Activated T-helper 9 cell treated with anti-CD3 and anti-CD28 coated beads, Interleukin-2, amount 50 U/mL, for 16 hours (primary cell): ENCODE measurements at regions not wholly inside any gene's neighbourhood (a gene's known extent, or its start where the extent isn't known, plus 50 kb on each side); places are given as distances from the start of the nearest gene placed in this dataset.

Source experiments
- DNase-seq: peaks from one replicate; pipeline ENCODE4 v3.0.0-alpha.2; 2020; ENCODE audit warnings: low read depth

GRCh38 chr10:64506963-64507362 lies 985.8 kb downstream of the REEP3 start:
- DNase-seq: no peak

GRCh38 chr10:64507651-64508028 lies 986.4 kb downstream of the REEP3 start:
- DNase-seq: no peak

GRCh38 chr10:64508029-64508661 lies 986.9 kb downstream of the REEP3 start:
- DNase-seq: no peak

- no peak for DNase-seq
These were observed 994.9 kb downstream of the REEP3 start for GRCh38 chr10:64515970-64516699.

GRCh38 chr10:64518456-64518855 lies 997.3 kb downstream of the REEP3 start:
- no peak for DNase-seq

- no peak for DNase-seq
These were observed 998.2 kb downstream of the REEP3 start for GRCh38 chr10:64519427-64519826.

- DNase-seq: no peak
These were observed 998.6 kb downstream of the REEP3 start for GRCh38 chr10:64519831-64520230.

GRCh38 chr10:64523065-64523759 lies 1002.0 kb downstream of the REEP3 start:
- no peak for DNase-seq

GRCh38 chr10:64528294-64529002 lies 1007.2 kb downstream of the REEP3 start:
- DNase-seq: no peak

- DNase-seq: no peak
These were observed 1007.8 kb downstream of the REEP3 start for GRCh38 chr10:64529003-64529350.

- DNase-seq: no peak
These were observed 1013.4 kb downstream of the REEP3 start for GRCh38 chr10:64534616-64535015.

- DNase-seq: no peak
These were observed 1014.1 kb downstream of the REEP3 start for GRCh38 chr10:64535131-64535867.

- DNase-seq: no peak
These were observed 1015.9 kb downstream of the REEP3 start for GRCh38 chr10:64537112-64537511.

- no peak for DNase-seq
These were observed 1016.7 kb downstream of the REEP3 start for GRCh38 chr10:64537928-64538327.

- no peak for DNase-seq
These were observed 1024.9 kb downstream of the REEP3 start for GRCh38 chr10:64546073-64546472.

- no peak for DNase-seq
These were observed 1026.0 kb downstream of the REEP3 start for GRCh38 chr10:64547168-64547567.

- DNase-seq: no peak
These were observed 1034.5 kb downstream of the REEP3 start for GRCh38 chr10:64555666-64556065.

GRCh38 chr10:64558094-64558835 lies 1037.1 kb downstream of the REEP3 start:
- no peak for DNase-seq

- no peak for DNase-seq
These were observed 1049.9 kb downstream of the REEP3 start for GRCh38 chr10:64571056-64571455.

- DNase-seq: no peak
These were observed 1052.6 kb downstream of the REEP3 start for GRCh38 chr10:64573623-64574325.

- DNase-seq: no peak
These were observed 1053.2 kb downstream of the REEP3 start for GRCh38 chr10:64574371-64574770.
